GM19397 (cell line): ENCODE measurements at regions not wholly inside any gene's neighbourhood (a gene's known extent, or its start where the extent isn't known, plus 50 kb on each side); places are given as distances from the start of the nearest gene placed in this dataset.
"Not testable (repeated sequence)": the region's sequence is repeated elsewhere in the genome, so short reads cannot be mapped to it uniquely, and the experiment has no call there.

Experiments used
- ATAC-seq: cut with Tn5 transposase; IDR thresholded peaks from one replicate; pipeline ENCODE4 v1.9.1; 2021; ENCODE audit warnings: mild to moderate bottlenecking, moderate library complexity; ENCODE audit not compliant: unreplicated experiment

DNA sequence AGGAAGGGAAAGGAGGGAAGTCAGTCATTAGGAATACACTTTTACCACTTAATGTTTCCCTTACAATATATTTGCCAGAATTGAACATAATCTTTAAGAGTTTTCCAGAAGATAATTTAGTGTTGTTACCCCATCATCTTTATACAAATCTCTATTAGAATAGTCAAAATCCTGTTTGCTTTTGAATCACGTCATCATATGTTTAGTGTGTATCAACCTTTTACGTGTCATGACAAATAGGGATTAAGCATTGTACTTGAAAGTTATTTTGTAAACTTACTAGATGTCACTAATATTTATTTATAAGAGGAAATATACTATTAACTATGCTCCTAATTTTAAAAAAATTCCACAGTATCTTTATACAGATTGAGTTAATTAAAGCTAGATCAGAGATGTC, 1899.5 kb downstream of the MAT2B start:
- no peak for ATAC-seq

- no peak for ATAC-seq
Measured at GRCh38 chr5:165405340-165405739, 1899.9 kb downstream of the MAT2B start.

DNA sequence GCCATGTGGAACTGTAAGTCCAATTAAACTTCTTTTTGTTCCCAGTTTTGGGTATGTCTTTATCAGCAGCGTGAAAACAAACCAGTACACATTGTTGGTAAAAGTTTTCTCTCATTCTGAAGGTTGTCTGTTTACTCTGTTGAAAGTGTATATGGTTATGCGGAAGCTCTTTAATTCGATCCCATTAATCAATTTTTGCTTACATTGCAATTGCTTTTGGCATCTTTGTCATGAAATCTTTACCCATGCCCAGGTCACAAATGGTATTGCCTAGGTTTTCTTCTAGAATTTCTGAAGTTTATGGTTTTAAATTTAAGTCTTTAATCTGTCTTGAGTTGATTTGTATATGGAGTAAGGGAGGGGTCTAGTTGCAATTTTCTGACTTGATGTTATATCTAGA, 1901.9 kb downstream of the MAT2B start:
- ATAC-seq: no peak

- no peak for ATAC-seq
Measured at GRCh38 chr5:165410476-165410875, 1905.1 kb downstream of the MAT2B start.

- not testable (repeated sequence) for ATAC-seq
Measured at GRCh38 chr5:165411532-165411931, 1906.1 kb downstream of the MAT2B start.

DNA sequence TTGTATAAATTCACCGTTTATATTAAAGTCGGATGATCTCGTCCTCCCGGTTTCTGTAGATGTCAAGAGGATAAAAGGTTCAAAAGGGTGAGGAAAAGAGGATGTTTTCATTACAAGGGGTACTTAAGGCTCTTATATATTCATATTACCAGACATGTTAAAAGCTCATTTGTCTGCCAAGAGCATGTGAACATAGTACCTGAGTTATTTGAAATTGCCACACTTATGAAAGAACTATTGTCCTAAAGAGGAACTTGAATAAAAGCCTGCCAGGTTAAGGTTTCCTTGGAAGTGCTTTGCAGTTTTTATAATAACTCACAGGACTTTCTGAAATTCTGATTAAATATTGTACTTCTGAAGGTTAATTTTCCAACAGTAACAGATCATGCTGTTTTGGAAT, 1915.1 kb downstream of the MAT2B start:
- ATAC-seq: no peak

- ATAC-seq: no peak
Measured at GRCh38 chr5:165423697-165424299, 1918.4 kb downstream of the MAT2B start.

- no peak for ATAC-seq
Measured at GRCh38 chr5:165425594-165425993, 1920.2 kb downstream of the MAT2B start.

DNA sequence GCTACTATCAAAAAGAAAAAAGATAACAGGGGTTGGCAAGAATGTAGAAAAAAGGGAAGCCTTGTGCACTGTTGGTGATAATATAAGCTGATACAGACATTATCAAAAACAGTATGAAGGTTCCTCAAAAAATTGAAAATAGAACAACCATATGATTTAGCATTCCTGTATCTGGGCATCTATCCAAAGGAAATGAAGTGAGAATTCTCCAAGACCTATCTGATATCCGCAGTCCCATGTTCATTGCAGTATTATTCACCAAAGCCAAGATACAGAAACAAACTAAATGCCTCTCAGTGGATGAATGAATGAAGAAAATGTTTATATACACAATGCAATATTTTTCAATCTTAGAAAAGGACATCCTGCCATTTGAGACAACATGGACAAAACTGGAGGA, 1943.3 kb downstream of the MAT2B start:
- ATAC-seq: no peak

DNA sequence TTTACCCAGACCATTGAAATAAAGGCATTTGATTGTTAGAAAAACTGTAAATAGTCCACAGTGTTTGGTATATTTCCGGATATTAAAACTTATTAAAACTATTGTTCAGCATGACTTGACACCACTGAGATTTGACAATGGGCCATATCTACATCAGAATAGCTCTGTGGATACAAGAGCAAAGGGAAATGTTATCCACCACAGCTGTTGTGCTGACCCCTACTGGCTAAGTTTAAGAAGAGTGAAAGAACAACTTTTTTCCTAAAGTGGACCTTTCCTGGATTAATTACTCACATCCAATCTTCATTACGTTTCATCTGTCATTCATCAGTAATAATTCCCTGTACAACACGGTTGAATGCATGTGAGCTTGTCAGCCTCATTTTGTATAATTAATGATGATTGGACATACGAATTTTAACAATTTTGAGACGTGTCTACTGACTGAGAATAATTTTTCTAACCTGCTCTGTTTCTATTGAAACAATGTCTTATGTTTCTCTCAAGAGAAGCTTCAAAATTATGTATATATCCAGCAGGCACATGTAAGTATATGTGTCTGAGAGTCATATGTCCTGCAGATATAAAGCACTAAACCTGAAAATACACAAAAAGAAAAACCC, 1952.6 kb downstream of the MAT2B start:
- ATAC-seq: no peak

DNA sequence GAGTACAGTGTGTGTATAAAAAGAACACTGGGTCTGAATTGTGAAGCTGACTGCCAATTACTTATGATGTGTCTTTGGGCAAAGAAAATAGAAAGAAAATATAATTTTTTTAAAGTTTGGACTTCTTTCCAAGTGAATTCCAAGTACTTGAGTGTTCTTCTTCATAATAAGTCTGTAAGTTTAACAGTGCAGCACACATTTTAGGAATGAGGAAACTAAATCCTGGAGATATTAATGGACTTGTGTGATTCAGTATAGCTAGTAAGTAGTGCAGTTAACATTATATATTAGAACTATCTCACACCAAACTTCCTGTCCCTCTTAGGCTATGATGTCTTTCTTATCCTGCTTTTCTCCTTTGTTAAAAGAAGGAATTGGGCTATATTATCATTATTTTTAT, 1953.8 kb downstream of the MAT2B start:
- no peak for ATAC-seq

GRCh38 chr5:165460911-165461310, 1955.5 kb downstream of the MAT2B start:
- ATAC-seq: no peak

DNA sequence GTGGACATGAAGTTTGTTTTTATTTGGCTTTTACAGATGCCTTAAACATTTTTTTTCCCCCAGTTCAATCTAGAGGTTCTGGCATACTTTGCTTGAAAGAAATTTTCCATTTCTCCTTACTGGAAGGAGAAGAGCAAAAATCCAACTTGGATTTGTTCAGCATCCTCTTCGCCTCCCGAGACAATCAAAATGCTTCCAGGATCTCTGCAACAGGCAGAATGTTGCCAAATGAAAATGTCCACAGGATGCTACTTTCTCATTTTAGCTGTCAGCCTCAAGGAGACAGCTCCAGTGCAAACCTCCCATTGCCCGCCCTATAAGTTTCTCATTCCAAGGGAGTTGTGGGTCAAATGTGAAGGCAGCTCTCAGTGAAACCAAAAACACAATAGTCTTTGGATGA, 1972.1 kb downstream of the MAT2B start:
- ATAC-seq: no peak

DNA sequence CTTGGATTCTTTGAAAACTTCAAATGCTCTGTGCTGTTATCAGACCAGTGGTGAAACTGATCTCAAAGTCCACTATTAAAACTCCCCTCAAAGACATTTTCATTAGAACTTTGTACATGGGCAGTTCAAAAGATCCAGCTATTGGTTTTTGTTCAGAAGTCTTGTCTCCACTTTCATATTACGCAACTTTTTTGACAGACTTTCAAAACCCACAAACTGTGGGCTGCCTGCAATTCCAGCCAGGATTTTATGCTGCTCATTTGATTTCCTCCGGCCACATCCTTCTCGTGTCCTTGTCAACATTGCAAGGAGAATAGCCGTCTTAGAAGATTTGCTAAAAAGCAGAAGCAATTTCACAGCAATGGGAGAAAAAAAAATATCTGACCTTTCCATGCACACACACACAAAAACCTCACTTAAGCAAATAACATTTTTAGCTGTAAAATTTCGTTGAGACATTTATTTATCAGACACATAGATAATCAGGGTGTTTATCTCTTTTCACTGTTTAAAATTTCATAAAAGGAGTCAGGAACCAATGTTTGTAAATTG, 1990.5 kb downstream of the MAT2B start:
- ATAC-seq: no peak

DNA sequence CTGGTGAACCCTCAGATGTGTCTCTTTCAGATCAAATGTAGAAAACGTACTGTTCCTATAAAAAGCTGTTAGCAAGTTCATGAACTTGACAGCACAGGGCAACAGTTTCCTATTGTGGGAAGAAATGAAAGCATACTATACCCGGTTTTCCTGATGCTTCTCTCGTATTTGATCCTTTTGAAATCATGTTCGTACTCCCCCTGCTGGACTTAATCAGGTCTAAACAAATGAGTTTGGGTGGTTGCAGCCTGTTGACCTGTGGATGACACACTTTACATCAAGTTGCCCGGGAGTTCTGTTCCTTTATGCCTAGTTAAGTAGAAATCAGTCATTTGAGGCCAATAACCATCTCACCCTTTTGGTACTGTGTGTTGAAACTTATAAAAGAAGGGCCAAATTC, 1992.3 kb downstream of the MAT2B start:
- ATAC-seq: no peak

DNA sequence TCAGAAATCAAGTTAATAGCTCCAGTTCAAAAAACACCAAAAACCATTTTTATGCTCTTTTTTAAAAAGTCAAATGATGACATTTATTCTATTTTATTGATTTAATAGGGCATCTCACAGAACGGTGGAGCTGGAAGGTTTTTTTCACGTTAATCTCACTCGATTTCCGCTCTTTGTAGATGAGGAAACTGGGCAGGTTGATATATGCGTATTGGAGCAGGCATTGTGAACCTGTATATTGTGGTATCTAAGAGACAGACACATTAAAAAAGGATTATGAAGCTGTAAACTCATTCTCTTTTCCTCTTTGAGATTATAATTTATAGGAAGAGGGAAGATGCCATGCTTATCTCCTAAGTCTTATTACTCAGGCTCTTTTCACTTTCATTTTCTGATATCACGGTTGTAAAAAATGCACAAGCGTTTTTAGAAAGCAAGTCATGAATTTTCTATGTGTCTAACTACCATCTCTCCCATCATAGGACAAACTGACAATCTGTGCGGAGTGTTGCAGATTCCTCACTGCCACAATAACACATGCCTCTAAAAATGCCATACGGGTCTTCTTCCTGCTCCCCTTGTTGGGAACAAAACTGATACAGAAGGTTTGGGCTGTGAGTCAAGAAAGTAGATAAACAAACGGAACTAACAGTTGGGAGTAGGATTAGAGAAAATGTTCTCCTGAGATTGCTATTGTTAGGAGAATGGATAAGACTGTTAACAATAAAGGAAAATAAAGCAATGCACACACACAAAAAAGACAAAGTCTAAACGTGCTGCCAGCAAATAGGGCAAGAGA, 1997.7 kb downstream of the MAT2B start:
- ATAC-seq: no peak

DNA sequence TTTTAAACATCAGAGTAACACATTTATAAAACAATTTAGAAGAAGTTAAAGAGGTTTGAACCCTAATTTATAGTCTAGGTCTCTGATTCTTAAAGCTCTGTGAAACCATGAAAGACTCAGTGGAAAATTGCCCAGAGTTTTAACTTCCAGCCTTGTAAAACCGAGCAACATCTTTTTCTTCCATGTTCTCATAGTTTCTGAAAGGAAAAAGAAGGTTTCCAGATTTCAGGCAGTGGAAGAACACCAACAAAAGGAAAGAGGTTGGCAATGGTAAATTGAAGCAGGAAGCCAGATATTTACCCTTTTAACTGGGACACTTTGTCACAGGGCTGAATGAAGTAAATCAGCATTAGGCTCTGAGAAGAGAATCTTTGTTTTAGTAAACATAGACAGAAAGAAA, 1999.3 kb downstream of the MAT2B start:
- no peak for ATAC-seq

DNA sequence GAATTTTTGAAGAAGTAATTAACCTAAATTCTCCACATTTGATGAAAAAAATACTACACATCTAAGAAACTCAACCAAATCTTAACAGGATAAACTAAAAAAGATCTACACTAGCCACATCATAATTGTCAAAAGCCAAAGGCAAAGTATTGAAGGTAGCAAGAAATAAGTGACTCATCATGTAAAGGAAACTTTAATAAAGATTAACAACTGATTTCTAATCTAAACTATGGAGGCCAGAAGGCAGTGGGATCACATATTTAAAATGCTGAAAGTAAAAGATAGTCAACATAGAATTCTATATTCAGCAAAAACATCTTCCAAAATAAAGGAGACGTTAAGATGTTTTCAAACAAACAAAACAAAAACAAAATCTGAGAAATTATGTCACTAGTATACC, 2002.9 kb downstream of the MAT2B start:
- no peak for ATAC-seq

DNA sequence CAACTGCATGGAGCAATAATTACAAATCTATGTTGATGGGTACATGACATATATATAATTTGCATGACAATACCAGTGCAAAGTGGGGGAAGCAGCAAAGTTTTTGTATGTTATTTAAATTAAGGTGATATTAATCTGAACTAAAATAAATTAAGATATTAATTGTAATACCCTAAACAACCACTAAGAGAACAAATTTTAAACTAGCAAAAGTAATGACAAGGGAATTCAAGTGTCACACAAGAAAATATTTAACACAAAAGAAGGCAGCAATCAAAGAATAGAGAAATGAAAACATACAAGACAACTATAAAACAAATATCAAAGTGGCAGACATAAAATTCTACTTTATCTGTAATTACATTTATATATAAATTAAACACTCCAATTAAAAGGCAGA, 2003.4 kb downstream of the MAT2B start:
- ATAC-seq: no peak

GRCh38 chr5:165521816-165522610, 2016.6 kb downstream of the MAT2B start:
- no peak for ATAC-seq

GRCh38 chr5:165525271-165525670, 2019.9 kb downstream of the MAT2B start:
- no peak for ATAC-seq
